SH-SY5Y (cell line): ENCODE measurements at regions not wholly inside any gene's neighbourhood (a gene's known extent, or its start where the extent isn't known, plus 50 kb on each side); places are given as distances from the start of the nearest gene placed in this dataset.
A peak's percentile ranks its signal among the peaks of the same experiment; 100 is the strongest.

Source experiments
- GATA2 ChIP-seq: IDR thresholded peaks from 2 replicates; pipeline ENCODE4 v1.6.1; 2011; ENCODE audit warnings: mild to moderate bottlenecking, low read depth, low read length
- GATA3 ChIP-seq: IDR thresholded peaks from 2 replicates; pipeline ENCODE4 v1.6.1; 2011; ENCODE audit warnings: low read depth, mild to moderate bottlenecking, low read length, moderate library complexity

DNA sequence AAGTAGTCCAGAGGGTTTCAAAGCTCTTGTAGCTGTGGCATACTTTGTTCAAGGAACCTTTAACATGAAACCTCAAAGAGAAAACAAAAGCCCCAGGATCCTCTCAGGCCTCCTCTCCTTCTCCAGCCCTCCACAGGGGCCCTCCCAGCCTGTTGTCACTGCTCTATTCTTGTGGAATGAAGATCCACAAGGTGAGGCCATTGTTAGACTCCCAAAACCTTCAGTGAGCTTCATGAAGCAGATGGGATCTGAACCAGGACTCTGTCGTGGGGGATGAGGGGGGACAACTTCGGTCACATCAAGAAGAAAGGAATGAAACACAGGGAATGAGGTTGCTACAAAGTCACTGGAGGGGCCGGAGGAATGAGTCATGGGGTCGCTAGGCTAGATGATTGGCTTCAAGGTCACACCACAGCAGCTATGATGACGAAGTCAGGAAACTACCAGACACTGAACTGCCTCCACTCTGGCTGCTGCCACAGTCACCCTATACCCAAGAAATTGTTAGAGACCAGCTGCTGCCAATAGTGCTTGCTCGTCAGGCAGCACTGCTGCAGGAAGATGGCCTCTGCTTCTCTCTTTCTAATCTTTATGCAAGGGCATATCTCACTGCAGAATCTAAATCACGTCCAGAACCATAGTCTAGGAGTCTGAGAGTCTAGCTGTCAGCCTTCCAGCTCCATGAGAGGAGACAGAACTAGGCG lies 208.8 kb downstream of the HIBADH start:
- TF ChIP-seq GATA3, result peak; percentile 90
- TF ChIP-seq GATA2, result peak; percentile 97

- TF ChIP-seq GATA2, result no peak
These were observed 203.5 kb downstream of the HIBADH start for GRCh38 chr7:27459021-27459730.

- TF ChIP-seq GATA2 (no peak), GATA3 (no peak)
These were observed 203.0 kb downstream of the HIBADH start for GRCh38 chr7:27459731-27460053.

DNA sequence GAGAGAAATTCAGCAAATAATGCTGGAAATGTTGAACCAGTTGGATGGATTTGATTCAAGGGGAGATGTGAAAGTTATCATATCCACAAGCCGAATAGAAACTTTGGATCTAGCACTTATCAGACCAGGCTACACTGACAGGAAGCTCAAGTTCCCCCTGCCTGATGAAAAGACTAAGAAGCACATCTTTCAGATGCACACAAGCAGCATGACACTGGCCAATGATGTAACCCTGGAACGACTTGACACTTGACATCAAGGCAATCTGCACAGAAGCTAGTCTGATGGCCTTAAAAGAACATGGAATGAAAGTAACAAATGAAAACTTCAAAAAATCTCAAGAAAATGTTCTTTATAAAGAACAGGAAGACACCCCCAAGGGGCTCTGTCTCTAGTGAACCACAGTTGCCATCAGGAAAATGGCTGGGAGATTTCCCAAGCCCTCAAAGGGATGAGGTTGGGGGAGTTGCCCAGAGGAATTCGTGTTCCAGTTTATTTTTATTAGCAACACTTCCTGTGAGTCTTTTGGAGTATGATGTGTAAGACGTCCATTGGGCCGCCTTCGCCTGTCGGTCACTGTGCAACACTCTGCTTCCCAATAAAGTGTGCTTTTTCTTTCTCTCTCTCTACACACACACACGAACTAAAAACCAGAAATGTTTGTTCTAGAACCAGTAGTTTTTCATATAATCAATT lies 200.0 kb downstream of the HIBADH start:
- no peak for TF ChIP-seq GATA2
- no peak for TF ChIP-seq GATA3

DNA sequence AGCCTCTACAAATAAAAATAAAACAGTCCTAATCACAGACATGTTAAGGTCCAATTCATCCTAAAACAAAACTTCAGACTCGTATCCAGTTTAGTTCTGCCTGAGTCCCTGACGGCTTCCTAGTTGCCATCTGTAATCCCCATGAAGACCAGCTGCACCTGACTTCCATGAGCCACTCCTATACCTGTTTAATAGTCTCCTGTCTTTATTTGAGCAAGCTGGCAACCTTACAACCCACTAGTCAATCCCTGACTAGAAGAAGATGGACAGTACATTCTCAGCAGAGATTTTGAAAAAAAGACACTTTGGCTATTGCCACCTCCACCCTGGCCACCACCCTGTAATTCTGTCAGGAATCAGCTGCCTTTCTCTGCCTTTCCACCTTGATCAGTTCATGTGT lies 197.7 kb downstream of the HIBADH start:
- TF ChIP-seq GATA3, result no peak
- TF ChIP-seq GATA2, result no peak

- no peak for TF ChIP-seq GATA2
- no peak for TF ChIP-seq GATA3
These were observed 196.0 kb downstream of the HIBADH start for GRCh38 chr7:27466703-27467102.

DNA sequence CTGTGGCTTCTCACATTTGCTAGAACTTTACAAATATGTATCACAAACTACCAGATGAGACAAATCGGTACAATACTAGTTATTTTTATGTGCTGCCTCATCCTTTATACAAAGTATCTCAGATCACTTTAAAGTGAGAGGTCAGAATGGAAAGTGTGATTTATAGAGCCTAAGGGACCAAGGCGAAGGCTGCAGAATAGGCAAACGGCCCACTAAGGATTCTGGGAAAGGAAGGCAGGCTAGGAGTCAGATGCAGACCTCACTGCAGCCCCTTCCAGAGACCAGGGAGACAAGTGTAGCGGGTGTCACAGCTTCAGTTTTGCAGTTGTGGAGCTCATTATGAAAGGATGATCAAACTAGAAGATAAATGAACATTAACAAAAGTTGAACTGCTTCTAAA lies 190.6 kb downstream of the HIBADH start:
- TF ChIP-seq GATA3 (no peak), GATA2 (no peak)
